HG02885 (cell line): ENCODE measurements at regions not wholly inside any gene's neighbourhood (a gene's known extent, or its start where the extent isn't known, plus 50 kb on each side); places are given as distances from the start of the nearest gene placed in this dataset.

ENCODE experiments used
- ATAC-seq: cut with Tn5 transposase; IDR thresholded peaks from one replicate; pipeline ENCODE4 v1.9.1; 2021; ENCODE audit warnings: mild to moderate bottlenecking; ENCODE audit not compliant: unreplicated experiment, poor library complexity

- no peak for ATAC-seq
Measured at GRCh38 chr20:40333591-40333990, 355.4 kb downstream of the MAFB start.

DNA sequence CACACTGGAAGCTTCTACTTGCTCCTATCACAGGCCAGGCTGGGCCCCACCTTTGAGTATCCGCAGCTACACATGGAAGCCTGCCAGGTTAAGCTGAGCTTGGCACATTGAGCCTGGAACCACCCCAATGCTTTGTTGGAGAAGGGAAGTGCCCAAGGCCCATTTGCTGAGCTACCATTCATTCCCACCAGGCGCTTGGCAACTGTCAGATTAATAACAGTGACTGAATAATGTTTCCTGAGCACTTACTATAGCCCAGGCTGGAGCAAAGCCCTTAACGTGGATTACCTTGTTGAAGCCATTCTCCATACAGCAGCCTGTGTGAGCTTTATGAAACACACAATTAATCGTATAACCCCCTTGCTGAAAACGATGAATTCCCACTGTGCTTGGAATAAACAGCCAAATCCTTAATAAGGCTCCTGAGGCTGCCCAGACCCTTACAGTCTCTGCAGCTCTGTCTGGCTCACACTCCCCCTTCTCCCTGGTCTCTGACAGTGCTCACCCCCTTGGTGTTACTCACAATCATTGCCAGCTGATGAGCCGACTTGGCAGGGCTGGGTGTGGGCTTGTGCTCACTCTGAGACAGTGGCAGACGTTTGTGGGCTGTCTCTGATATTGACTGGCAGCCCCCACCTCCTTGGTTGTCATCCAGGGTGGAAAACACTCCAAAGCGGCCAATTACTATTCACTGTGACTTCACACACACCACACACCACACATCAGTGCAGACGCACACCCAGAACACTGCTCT, 357.1 kb downstream of the MAFB start:
- ATAC-seq, result no peak

- ATAC-seq, result no peak
Measured at GRCh38 chr20:40331249-40331648, 357.8 kb downstream of the MAFB start.

GRCh38 chr20:40329321-40329720, 359.7 kb downstream of the MAFB start:
- ATAC-seq, result no peak

- no peak for ATAC-seq
Measured at GRCh38 chr20:40326784-40327183, 362.3 kb downstream of the MAFB start.

DNA sequence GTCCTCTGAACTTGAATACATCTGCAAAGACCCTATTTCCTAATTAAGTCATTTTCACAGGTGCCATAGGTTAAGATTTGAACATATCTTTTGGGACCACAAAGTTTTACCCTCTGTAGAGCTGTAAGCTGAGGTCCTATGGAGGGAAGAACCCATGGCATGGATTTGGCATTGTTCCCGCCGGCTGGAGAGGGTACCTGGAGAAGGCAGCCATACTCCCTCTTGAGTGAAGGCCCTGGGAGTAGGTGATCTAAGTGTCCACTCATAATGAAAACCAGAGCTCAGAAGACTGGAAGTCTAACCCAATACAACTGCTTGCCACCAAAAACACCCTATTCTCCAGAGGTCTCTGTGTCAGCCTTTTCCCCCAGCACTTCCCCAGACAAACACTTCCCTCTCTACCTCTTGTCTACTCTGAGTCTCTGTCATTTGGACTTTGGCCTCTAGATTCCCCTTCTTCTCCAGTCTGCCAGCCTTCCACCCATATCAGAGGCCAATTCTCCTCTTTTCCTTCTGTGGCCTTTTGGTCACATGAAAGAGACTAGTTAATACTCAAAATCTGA, 363.9 kb downstream of the MAFB start:
- ATAC-seq, result no peak

DNA sequence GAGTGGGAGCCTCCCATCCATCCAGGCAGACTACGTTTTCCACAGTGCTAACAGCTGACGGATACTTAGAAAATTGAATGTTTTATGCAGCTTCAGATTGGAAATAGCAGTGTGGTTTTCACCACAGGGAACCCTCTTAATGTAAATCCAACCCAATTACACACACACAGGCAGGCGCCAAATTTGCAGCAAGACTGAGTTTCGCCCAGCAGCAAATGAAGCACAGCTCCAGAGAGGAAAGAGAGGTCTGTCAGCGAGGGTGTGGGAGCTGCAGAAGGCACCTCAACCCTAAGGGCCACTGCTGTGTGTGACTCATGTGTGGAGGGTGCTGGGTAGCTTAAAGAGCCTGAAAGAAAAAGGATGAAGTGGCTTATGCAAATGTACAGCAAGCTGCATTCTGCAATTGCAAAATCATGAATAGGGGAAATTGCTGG, 365.7 kb downstream of the MAFB start:
- no peak for ATAC-seq

DNA sequence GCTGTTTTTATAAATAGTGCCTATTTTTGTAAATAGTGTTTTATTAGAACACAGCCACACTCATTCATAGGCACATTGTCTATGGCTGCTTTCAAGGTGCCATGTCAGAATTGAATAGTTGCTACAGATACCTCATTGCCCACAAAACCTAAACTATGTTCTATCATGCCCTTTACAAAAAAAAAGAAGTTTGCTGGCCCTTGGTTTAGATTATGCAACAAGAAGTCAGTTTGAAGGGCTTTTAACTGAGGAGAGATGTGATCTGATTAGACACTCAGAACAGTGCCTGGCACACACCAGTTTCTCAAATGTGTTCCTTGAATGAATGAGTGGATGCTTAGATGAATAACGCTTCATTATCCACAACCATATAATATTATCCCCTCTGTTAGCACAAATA, 366.1 kb downstream of the MAFB start:
- ATAC-seq, result no peak

GRCh38 chr20:40320517-40321011, 368.5 kb downstream of the MAFB start:
- ATAC-seq, result no peak

GRCh38 chr20:40319741-40320516, 369.1 kb downstream of the MAFB start:
- ATAC-seq, result no peak

- no peak for ATAC-seq
Measured at GRCh38 chr20:40319056-40319455, 370.0 kb downstream of the MAFB start.

GRCh38 chr20:40317156-40317790, 371.8 kb downstream of the MAFB start:
- no peak for ATAC-seq

DNA sequence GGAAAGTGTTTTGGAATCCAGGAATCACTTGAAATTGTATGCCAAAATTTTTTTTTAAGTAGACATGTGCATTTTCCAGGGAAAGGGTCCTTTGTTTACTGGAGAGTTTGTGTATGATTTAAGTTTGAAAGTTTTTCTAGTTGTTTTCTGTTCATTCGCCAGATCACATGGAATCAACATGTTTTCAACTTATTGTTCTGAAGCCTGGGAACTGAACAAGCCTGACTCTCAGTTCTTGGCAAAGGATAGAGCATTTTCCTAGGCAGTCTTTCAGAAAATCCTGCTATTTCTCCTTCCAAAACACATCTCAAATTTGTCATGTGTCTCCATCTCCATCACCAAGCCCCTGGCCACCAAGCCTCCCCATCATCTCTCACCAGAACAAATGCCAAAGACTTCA, 374.8 kb downstream of the MAFB start:
- ATAC-seq, result no peak

- ATAC-seq, result no peak
Measured at GRCh38 chr20:40313730-40314129, 375.3 kb downstream of the MAFB start.

- no peak for ATAC-seq
Measured at GRCh38 chr20:40309731-40310130, 379.3 kb downstream of the MAFB start.

GRCh38 chr20:40307997-40308396, 381.0 kb downstream of the MAFB start:
- no peak for ATAC-seq

- ATAC-seq, result no peak
Measured at GRCh38 chr20:40307268-40307667, 381.8 kb downstream of the MAFB start.

GRCh38 chr20:40305303-40305702, 383.7 kb downstream of the MAFB start:
- ATAC-seq, result no peak

- ATAC-seq, result no peak
Measured at GRCh38 chr20:40304119-40304613, 384.9 kb downstream of the MAFB start.

- no peak for ATAC-seq
Measured at GRCh38 chr20:40294747-40295146, 394.3 kb downstream of the MAFB start.

DNA sequence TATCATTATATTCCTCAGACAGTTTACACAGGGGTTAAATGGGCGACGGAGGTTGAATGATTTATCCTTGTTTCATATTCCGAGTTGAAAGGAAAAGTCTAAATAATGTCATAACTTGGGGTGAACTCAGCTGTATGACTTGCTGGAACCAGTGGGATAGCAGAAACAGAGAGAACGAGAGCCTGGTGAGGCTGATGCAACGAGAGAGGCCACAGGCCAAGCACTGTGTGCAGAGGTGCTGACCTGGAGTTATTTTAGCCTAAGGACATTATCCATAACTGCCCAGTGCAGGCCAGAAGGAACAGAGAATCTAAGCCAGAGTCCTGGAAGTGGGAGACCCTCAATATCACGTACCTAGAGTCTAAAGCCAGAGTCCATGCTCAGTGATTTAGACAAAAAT, 394.9 kb downstream of the MAFB start:
- no peak for ATAC-seq
